Neutrophil (primary cell): ENCODE measurements at regions not wholly inside any gene's neighbourhood (a gene's known extent, or its start where the extent isn't known, plus 50 kb on each side); places are given as distances from the start of the nearest gene placed in this dataset.

ENCODE experiments used
- H3K27ac ChIP-seq: fragments of 200-600 bp; sonication (generic); 2 replicates; pipeline ENCODE4 v1.5.1; 2016; ENCODE audit warnings: mild to moderate bottlenecking, moderate library complexity
- H3K27me3 ChIP-seq: fragments of 200-600 bp; sonication (generic); 2 replicates; pipeline ENCODE4 v1.6.0; 2016; ENCODE audit warnings: mild to moderate bottlenecking
- H3K36me3 ChIP-seq: fragments of 200-600 bp; sonication (generic); 2 replicates; pipeline ENCODE4 v1.5.1; 2017
- H3K4me1 ChIP-seq, 2 experiments: fragments of 200-600 bp in 1 of 2; sonication (generic) in 1 of 2; 1 replicate in 1 of 2; 2 replicates in 1 of 2; pipeline versions ENCODE4 v1.5.1 to v1.6.1; 2013 to 2016; ENCODE audit warnings: low read depth in 1 of 2, low read length in 1 of 2, mild to moderate bottlenecking in 1 of 2, moderate library complexity in 1 of 2; ENCODE audit not compliant: control insufficient read depth in 1 of 2, insufficient read depth in 1 of 2
- H3K4me3 ChIP-seq, 2 experiments: fragments of 200-600 bp in 1 of 2; sonication (generic) in 1 of 2; 1 replicate in 1 of 2; 2 replicates in 1 of 2; pipeline ENCODE4 v1.5.1; 2013 to 2016; ENCODE audit warnings: low read depth in 1 of 2, low read length in 1 of 2, mild to moderate bottlenecking in 1 of 2, moderate library complexity in 1 of 2
- H3K9me3 ChIP-seq: fragments of 200-600 bp; sonication (generic); 2 replicates; pipeline ENCODE4 v1.5.1; 2016
- CTCF ChIP-seq: fragments of 200-600 bp; sonication (generic); IDR thresholded peaks from 2 replicates; pipeline ENCODE4 v1.5.1; 2016; ENCODE audit warnings: antibody characterized with exemption

GRCh38 chr4:22970665-22971064 is 277.9 kb downstream of the GBA3 start:
- Histone ChIP-seq H3K4me1 (no peaks in the 10 kb centered on the region), H3K27ac (no peak overlapping the region), H3K4me3 (no peak overlapping the region), H3K36me3 (no peaks in the 10 kb centered on the region), H3K9me3 (no peaks in the 10 kb centered on the region), H3K27me3 (no peaks in the 10 kb centered on the region)
- TF ChIP-seq CTCF = no peak

- no peaks in the 10 kb centered on the region for H3K36me3 ChIP-seq
- H3K27ac ChIP-seq = no peak overlapping the region
- H3K9me3 ChIP-seq = no peaks in the 10 kb centered on the region
- H3K27me3 ChIP-seq = no peaks in the 10 kb centered on the region
- no peak overlapping the region for H3K4me3 ChIP-seq
- no peak for TF ChIP-seq CTCF
- H3K4me1 ChIP-seq = no peaks in the 10 kb centered on the region
Observed at GRCh38 chr4:22969287-22969896, 276.7 kb downstream of the GBA3 start.

- Histone ChIP-seq H3K27ac (no peak overlapping the region), H3K36me3 (no peaks in the 10 kb centered on the region), H3K4me1 (no peaks in the 10 kb centered on the region), H3K27me3 (no peaks in the 10 kb centered on the region), H3K4me3 (no peak overlapping the region), H3K9me3 (no peaks in the 10 kb centered on the region)
- no peak for TF ChIP-seq CTCF
Observed at GRCh38 chr4:22962295-22962694, 269.6 kb downstream of the GBA3 start.

GRCh38 chr4:22959483-22959882 is 266.7 kb downstream of the GBA3 start:
- no peak for TF ChIP-seq CTCF

GRCh38 chr4:22957774-22958309 is 265.1 kb downstream of the GBA3 start:
- Histone ChIP-seq H3K36me3 (no peaks in the 10 kb centered on the region), H3K27me3 (no peaks in the 10 kb centered on the region), H3K4me3 (no peak overlapping the region), H3K9me3 (no peaks in the 10 kb centered on the region), H3K27ac (no peak overlapping the region), H3K4me1 (no peaks in the 10 kb centered on the region)
- TF ChIP-seq CTCF = no peak

More at GRCh38 chr4:22959483-22959882, 266.7 kb downstream of the GBA3 start:
- H3K36me3 ChIP-seq = no peaks in the 10 kb centered on the region
- H3K4me3 ChIP-seq = no peak overlapping the region
- H3K27ac ChIP-seq = no peak overlapping the region
- H3K4me1 ChIP-seq = no peaks in the 10 kb centered on the region
- no peaks in the 10 kb centered on the region for H3K27me3 ChIP-seq
- no peaks in the 10 kb centered on the region for H3K9me3 ChIP-seq
